ENCODE measurements at regions not wholly inside any gene's neighbourhood (a gene's known extent, or its start where the extent isn't known, plus 50 kb on each side); places are given as distances from the start of the nearest gene placed in this dataset.
"Not testable (repeated sequence)": the region's sequence is repeated elsewhere in the genome, so short reads cannot be mapped to it uniquely, and the experiment has no call there.

GRCh38 chr15:38809621-38810020, 245.0 kb upstream of the RASGRP1 start:
- DNase-seq (ENCODE audit: low read depth): no peak

GRCh38 chr15:38810686-38811085, 246.1 kb upstream of the RASGRP1 start:
- DNase-seq (ENCODE audit: low read depth): no peak

- DNase-seq (ENCODE audit: low read depth): not testable (repeated sequence)
These were observed 249.6 kb upstream of the RASGRP1 start for GRCh38 chr15:38814254-38814653.

GRCh38 chr15:38814891-38815290, 250.3 kb upstream of the RASGRP1 start:
- DNase-seq (ENCODE audit: low read depth): no peak

GRCh38 chr15:38817427-38818156, 253.0 kb upstream of the RASGRP1 start:
- no peak for DNase-seq (ENCODE audit: low read depth)

- no peak for DNase-seq (ENCODE audit: low read depth)
These were observed 253.7 kb upstream of the RASGRP1 start for GRCh38 chr15:38818157-38818790.

- DNase-seq (ENCODE audit: low read depth): no peak
These were observed 254.9 kb upstream of the RASGRP1 start for GRCh38 chr15:38819387-38819950.

GRCh38 chr15:38823263-38823662, 258.6 kb upstream of the RASGRP1 start:
- no peak for DNase-seq (ENCODE audit: low read depth)

GRCh38 chr15:38824719-38825118, 260.1 kb upstream of the RASGRP1 start:
- DNase-seq (ENCODE audit: low read depth): no peak

- DNase-seq (ENCODE audit: low read depth): no peak
These were observed 262.3 kb upstream of the RASGRP1 start for GRCh38 chr15:38826880-38827279.

- DNase-seq (ENCODE audit: low read depth): no peak
These were observed 263.5 kb upstream of the RASGRP1 start for GRCh38 chr15:38828031-38828532.

- DNase-seq (ENCODE audit: low read depth): no peak
These were observed 264.5 kb upstream of the RASGRP1 start for GRCh38 chr15:38829086-38829485.

- DNase-seq (ENCODE audit: low read depth): no peak
These were observed 277.6 kb upstream of the RASGRP1 start for GRCh38 chr15:38842226-38842625.

GRCh38 chr15:38843051-38843501, 278.5 kb upstream of the RASGRP1 start:
- no peak for DNase-seq (ENCODE audit: low read depth)

- no peak for DNase-seq (ENCODE audit: low read depth)
These were observed 279.3 kb upstream of the RASGRP1 start for GRCh38 chr15:38843736-38844590.

- DNase-seq (ENCODE audit: low read depth): no peak
These were observed 280.1 kb upstream of the RASGRP1 start for GRCh38 chr15:38844736-38845135.

GRCh38 chr15:38846346-38846745, 281.7 kb upstream of the RASGRP1 start:
- DNase-seq (ENCODE audit: low read depth): no peak

- DNase-seq (ENCODE audit: low read depth): no peak
These were observed 283.1 kb upstream of the RASGRP1 start for GRCh38 chr15:38847666-38848065.

GRCh38 chr15:38849046-38849445, 284.4 kb upstream of the RASGRP1 start:
- no peak for DNase-seq (ENCODE audit: low read depth)

- DNase-seq (ENCODE audit: low read depth): not testable (repeated sequence)
These were observed 287.6 kb upstream of the RASGRP1 start for GRCh38 chr15:38852188-38852587.

- no peak for DNase-seq (ENCODE audit: low read depth)
These were observed 289.0 kb upstream of the RASGRP1 start for GRCh38 chr15:38853608-38854007.

GRCh38 chr15:38854506-38854905, 289.9 kb upstream of the RASGRP1 start:
- no peak for DNase-seq (ENCODE audit: low read depth)
